Ramos (cell line): ENCODE measurements at regions not wholly inside any gene's neighbourhood (a gene's known extent, or its start where the extent isn't known, plus 50 kb on each side); places are given as distances from the start of the nearest gene placed in this dataset.
"Not testable (repeated sequence)": the region's sequence is repeated elsewhere in the genome, so short reads cannot be mapped to it uniquely, and the experiment has no call there.

ENCODE experiments used
- in situ Hi-C: fragments of 300-500 bp; cut with MboI; formaldehyde crosslinking; loops from one replicate; pipeline ENCODE4 v1.14.3; 2022; ENCODE audit warnings: low sequenced_read_pairs; ENCODE audit not compliant: unreplicated experiment

- in situ Hi-C loops = no loop called here
These were observed 54.4 kb upstream of the IQCM start for GRCh38 chr4:149870008-149870407.

GRCh38 chr4:149881744-149882143 lies 66.1 kb upstream of the IQCM start:
- in situ Hi-C loops = no loop called here

DNA sequence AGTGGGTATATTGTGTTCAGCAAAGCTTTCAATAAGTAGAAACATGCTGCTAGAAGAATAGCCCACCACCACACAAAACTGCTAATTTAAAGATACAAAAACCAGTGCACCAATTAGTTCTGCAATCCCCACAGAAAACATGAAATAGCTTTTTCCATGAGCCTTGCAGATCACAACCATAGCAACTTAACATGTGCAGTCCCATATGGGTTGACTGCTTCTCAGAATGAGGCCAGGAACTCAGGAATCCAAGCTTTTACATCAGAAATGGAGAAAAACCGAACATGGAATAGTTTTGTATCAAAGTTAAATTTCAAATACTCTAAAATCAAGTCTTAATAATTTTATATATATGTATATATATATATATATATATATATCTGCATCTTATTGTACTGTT lies 66.6 kb upstream of the IQCM start:
- in situ Hi-C loops = no loop called here

DNA sequence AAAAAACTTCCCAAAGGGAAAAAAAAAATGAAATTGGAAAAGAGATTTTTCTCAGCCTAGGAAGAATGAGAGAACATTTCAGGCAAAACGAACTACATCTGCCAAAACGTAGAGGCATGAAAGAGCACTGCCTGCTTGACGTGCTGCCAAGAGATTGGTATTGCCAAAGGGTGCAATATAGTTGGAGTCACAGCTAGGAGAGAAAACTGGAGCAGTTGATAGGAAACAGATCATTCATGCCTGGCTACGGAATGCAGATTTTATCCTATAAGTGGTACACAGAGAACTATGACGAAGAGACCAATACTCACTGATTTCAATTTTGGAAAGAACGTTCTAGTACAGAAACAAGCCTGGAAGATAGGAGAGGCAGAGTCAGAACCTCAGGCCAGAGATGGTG lies 68.4 kb upstream of the IQCM start:
- in situ Hi-C loops = no loop called here

- in situ Hi-C loops = no loop called here
These were observed 69.0 kb upstream of the IQCM start for GRCh38 chr4:149884529-149885181.

DNA sequence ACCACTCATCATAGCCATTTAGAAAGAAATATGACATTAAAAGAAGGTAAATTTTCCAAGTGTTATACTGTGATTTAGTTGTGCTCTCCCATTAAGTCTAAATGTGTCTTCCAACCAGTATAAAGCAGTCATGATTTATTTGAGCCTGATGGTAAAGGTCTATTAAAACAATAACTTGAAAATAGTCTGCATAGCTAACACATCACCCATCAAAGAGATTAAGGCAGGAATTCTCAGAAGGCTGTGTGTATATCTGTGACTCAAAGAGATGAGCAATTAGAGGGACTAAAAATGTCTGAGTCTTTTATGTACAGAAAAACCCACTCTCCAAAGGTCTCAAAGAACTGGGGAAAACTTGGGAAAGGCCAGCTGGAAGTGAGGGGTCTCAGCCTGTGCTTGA lies 70.3 kb upstream of the IQCM start:
- in situ Hi-C loops = no loop called here

GRCh38 chr4:149886786-149887490 lies 71.3 kb upstream of the IQCM start:
- in situ Hi-C loops = no loop called here

- in situ Hi-C loops = no loop called here
These were observed 74.3 kb upstream of the IQCM start for GRCh38 chr4:149889991-149890390.

DNA sequence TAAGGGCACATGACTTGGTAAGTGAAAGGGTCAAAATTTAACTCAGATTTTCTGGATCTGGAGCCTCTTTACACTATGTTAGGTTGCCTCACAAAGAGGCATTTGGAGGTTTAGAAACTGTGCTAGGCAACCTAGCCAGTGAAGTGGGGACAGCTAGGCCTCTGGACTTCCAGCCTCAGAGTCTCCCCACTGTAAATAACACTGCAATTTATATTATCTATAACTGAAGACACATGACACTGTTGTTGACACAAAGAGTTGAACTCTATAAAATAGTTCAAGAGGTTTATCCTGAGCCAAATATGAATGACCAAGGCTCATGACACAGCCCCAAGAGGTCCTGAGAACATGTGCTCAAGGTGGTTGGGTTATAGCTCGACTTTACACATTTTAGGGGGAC lies 74.9 kb upstream of the IQCM start:
- in situ Hi-C loops = no loop called here

DNA sequence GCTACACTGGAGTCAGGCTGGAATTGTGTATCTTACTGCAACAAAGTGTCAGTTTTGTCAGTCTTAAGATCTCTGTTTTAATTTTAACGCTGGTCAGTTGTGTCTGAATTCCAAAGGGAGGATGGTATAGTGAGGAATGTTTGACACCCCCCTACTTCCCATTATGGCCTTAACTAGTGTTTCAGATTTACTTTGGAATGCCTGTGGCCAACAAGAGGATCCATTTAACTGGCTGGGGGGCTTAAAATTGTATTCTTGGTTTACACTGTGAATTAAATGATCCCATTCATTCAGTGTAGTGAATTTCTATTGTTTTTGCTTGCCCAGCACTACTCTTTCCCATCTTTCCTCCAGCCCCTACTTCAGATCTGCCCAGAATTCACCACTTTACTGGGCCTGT lies 75.8 kb upstream of the IQCM start:
- in situ Hi-C loops = no loop called here

- in situ Hi-C loops = no loop called here
These were observed 80.8 kb upstream of the IQCM start for GRCh38 chr4:149896432-149896831.

- in situ Hi-C loops = no loop called here
These were observed 82.1 kb upstream of the IQCM start for GRCh38 chr4:149897783-149898182.

GRCh38 chr4:149901128-149901527 lies 85.5 kb upstream of the IQCM start:
- in situ Hi-C loops = no loop called here

DNA sequence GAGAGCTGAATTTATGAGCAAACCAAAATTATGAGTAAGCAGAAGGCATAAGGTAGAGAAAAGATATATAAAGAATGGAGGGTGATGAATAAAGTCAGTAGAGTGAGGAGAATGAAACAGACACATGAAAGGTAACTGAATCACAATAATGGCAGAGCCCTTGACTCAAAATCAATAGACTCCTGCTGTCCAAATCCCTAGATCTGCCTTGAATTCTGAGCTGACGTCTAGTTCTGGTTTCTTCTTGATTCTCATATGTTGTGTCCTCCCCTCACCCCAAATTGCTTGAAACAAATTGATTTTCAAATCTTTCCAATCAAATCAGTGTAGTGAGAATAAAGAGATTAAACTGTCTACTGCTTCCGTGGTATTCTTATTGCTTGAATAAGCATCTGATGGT lies 86.6 kb upstream of the IQCM start:
- in situ Hi-C loops = no loop called here

GRCh38 chr4:149910177-149910576 lies 94.5 kb upstream of the IQCM start:
- in situ Hi-C loops = no loop called here

GRCh38 chr4:149910604-149911350 lies 95.1 kb upstream of the IQCM start:
- in situ Hi-C loops = no loop called here

DNA sequence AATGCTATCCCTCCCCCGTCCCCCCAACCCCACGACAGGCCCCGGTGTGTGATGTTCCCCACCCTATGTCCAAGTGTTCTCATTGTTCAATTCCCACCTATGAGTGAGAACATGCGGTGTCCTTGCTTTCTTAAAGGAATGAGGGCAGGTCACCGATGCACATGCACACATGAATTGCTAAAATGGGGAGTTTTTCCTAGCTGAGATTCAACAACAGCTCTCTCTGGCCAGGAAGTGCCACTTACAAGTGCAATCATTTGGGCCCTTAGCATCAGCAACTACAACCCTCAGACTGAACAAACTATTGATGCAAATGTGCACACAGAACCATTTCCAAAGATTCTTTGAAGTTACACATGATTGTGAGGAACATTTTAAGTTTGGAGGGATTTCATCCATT lies 95.7 kb upstream of the IQCM start:
- in situ Hi-C loops = no loop called here

- in situ Hi-C loops = no loop called here
These were observed 96.4 kb upstream of the IQCM start for GRCh38 chr4:149912000-149912399.

- in situ Hi-C loops = no loop called here
These were observed 98.8 kb upstream of the IQCM start for GRCh38 chr4:149914119-149915115.

DNA sequence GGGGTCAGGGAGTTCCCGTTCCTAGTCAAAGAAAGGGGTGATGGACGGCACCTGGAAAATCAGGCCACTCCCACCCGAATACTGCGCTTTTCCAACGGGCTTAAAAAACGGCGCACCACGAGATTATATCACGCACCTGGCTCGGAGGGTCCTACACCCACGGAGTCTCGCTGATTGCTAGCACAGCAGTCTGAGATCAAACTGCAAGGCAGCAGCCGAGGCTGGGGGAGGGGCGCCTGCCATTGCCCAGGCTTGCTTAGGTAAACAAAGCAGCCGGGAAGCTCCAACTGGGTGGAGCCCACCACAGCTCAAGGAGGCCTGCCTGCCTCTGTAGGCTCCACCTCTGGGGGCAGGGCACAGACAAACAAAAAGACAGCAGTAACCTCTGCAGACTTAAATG lies 100.1 kb upstream of the IQCM start:
- in situ Hi-C loops = not testable (repeated sequence)
